ENCODE measurements at regions not wholly inside any gene's neighbourhood (a gene's known extent, or its start where the extent isn't known, plus 50 kb on each side); places are given as distances from the start of the nearest gene placed in this dataset.

DNA sequence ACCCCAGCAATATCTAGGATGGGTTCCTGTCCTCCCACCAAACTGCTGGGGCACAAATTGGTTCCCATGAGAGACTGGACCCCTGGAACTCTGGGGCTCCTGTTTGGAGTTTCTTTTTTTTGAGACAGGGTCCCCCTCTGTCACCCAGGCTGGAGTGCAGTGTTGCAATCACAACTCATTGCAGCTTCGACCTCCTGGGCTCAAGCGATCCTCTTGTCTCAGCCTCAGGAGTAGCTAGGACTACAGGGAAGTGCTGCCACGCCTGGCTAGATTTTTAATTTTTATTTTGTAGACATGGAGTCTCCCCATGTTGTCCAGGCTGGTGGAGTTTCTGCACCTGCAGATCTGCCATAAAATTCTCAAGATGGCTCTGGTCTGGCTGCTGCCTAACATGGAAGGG is 56.3 kb upstream of the BRD7 start:
- intact Hi-C loops (cut with DNase I, micrococcal nuclease), result no loop called here
- Histone ChIP-seq H3K4me3 (no peak overlapping the region), H3K4me1 (ENCODE audit: low read depth) (no peaks in the 10 kb centered on the region), H3K9me3 (peaks cover 4% of the 10 kb centered on the region), H3K36me3 (ENCODE audit: low read depth) (no peaks in the 10 kb centered on the region)
- DNase-seq (no peak), ATAC-seq (no peak)
- TF ChIP-seq, protein P1, sequence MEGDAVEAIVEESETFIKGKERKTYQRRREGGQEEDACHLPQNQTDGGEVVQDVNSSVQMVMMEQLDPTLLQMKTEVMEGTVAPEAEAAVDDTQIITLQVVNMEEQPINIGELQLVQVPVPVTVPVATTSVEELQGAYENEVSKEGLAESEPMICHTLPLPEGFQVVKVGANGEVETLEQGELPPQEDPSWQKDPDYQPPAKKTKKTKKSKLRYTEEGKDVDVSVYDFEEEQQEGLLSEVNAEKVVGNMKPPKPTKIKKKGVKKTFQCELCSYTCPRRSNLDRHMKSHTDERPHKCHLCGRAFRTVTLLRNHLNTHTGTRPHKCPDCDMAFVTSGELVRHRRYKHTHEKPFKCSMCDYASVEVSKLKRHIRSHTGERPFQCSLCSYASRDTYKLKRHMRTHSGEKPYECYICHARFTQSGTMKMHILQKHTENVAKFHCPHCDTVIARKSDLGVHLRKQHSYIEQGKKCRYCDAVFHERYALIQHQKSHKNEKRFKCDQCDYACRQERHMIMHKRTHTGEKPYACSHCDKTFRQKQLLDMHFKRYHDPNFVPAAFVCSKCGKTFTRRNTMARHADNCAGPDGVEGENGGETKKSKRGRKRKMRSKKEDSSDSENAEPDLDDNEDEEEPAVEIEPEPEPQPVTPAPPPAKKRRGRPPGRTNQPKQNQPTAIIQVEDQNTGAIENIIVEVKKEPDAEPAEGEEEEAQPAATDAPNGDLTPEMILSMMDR (IDR thresholded peaks at IDR 0.05), result no peak

- intact Hi-C loops (cut with DNase I, micrococcal nuclease), result no loop called here
- ATAC-seq, result no peak
- H3K9me3 ChIP-seq, result peaks cover 19% of the 10 kb centered on the region
Measured at GRCh38 chr16:50422926-50423325, 54.1 kb upstream of the BRD7 start.

DNA sequence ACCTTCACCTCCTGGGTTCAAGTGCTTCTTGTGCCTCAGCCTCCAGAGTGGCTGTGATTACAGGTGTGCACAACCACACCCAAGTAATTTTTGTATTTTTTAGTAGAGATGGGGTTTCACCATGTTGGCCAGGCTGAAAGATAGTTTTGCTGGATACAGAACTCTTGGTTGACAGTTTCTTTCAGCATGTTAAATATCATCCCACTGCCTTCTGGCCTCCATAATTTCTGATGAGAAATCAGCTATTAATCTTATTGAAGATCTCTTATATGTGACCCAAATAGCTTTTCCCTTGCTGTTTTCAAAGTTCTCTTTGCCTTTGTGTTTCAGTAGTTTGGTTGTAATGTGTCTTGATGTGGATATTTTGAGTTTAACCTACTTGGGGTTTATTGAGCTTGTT is 50.3 kb upstream of the BRD7 start:
- intact Hi-C loops (cut with DNase I, micrococcal nuclease), result no loop called here
- no peak for DNase-seq
- no peaks in the 10 kb centered on the region for H3K36me3 ChIP-seq (ENCODE audit: low read depth)
- TF ChIP-seq, protein P1 (IDR thresholded peaks at IDR 0.05), result no peak
- no peak for ATAC-seq
- H3K4me1 ChIP-seq (ENCODE audit: low read depth), result no peaks in the 10 kb centered on the region
- H3K9me3 ChIP-seq, result peaks cover 38% of the 10 kb centered on the region
- H3K4me3 ChIP-seq, result no peak overlapping the region

More at GRCh38 chr16:50422926-50423325, 54.1 kb upstream of the BRD7 start:
- TF ChIP-seq, protein P1 (IDR thresholded peaks at IDR 0.05), result no peak
- Histone ChIP-seq H3K4me1 (ENCODE audit: low read depth) (no peaks in the 10 kb centered on the region), H3K36me3 (ENCODE audit: low read depth) (no peaks in the 10 kb centered on the region), H3K4me3 (no peak overlapping the region)
- no peak for DNase-seq

Data from mucosa of descending colon (tissue), 3 donors.